SK-N-SH treated with all-trans-retinoic acid at 6 μM for 48 hours (cell line): ENCODE measurements at regions not wholly inside any gene's neighbourhood (a gene's known extent, or its start where the extent isn't known, plus 50 kb on each side); places are given as distances from the start of the nearest gene placed in this dataset.

ENCODE experiments used
- ATAC-seq: fragments of 200-7000 bp; cut with Tn5 transposase; 3 replicates; pipeline ENCODE4 v1.9.1; 2020; ENCODE audit warnings: mild to moderate bottlenecking, moderate library complexity
- ARNTL ChIP-seq: fragments of 450-650 bp; formaldehyde crosslinking; IDR thresholded peaks from 2 replicates; pipeline ENCODE4 v1.5.0; 2020; ENCODE audit warnings: low read depth, mild to moderate bottlenecking, moderate library complexity, borderline replicate concordance
- BACH2 ChIP-seq: fragments of 250-450 bp; sonication (Bioruptor Pico); IDR thresholded peaks from 2 replicates; pipeline ENCODE4 v1.9.0; 2021; ENCODE audit warnings: mild to moderate bottlenecking, borderline replicate concordance
- CREB5 ChIP-seq: fragments of 250-450 bp; sonication (Bioruptor Pico); IDR thresholded peaks from 2 replicates; pipeline ENCODE4 v1.5.1; 2020; ENCODE audit warnings: low read depth, mild to moderate bottlenecking, moderate library complexity
- CSDC2 ChIP-seq: fragments of 250-450 bp; sonication (Bioruptor Pico); IDR thresholded peaks from 2 replicates; pipeline ENCODE4 v1.5.0; 2020; ENCODE audit warnings: mild to moderate bottlenecking, moderate library complexity
- CSRNP3 ChIP-seq: fragments of 250-450 bp; sonication (Bioruptor Pico); IDR thresholded peaks from 2 replicates; pipeline ENCODE4 v1.5.1; 2021; ENCODE audit warnings: mild to moderate bottlenecking, moderate library complexity
- ESRRG ChIP-seq: fragments of 250-450 bp; sonication (Bioruptor Pico); IDR thresholded peaks from 2 replicates; pipeline ENCODE4 v1.6.1; 2021; ENCODE audit warnings: mild to moderate bottlenecking
- GLIS3 ChIP-seq: fragments of 250-450 bp; sonication (Bioruptor Pico); IDR thresholded peaks from 2 replicates; pipeline ENCODE4 v1.5.0; 2020; ENCODE audit warnings: mild to moderate bottlenecking, moderate library complexity
- ISL1 ChIP-seq: fragments of 250-450 bp; sonication (Bioruptor Pico); IDR thresholded peaks from 2 replicates; pipeline ENCODE4 v2.1.2; 2022; ENCODE audit warnings: mild to moderate bottlenecking, moderate library complexity
- OSR1 ChIP-seq: fragments of 250-450 bp; sonication (Bioruptor Pico); IDR thresholded peaks from 2 replicates; pipeline ENCODE4 v1.8.0; 2022; ENCODE audit warnings: moderate library complexity, mild to moderate bottlenecking, inconsistent platforms
- PATZ1 ChIP-seq: fragments of 250-450 bp; sonication (Bioruptor Pico); IDR thresholded peaks from 2 replicates; pipeline ENCODE4 v1.8.0; 2020; ENCODE audit warnings: mild to moderate bottlenecking, moderate library complexity, borderline replicate concordance
- POU6F1 ChIP-seq: fragments of 250-450 bp; sonication (Bioruptor Pico); IDR thresholded peaks from 2 replicates; pipeline ENCODE4 v1.8.0; 2021; ENCODE audit warnings: low read depth, mild to moderate bottlenecking, moderate library complexity, borderline replicate concordance
- PPARA ChIP-seq: fragments of 250-450 bp; sonication (Bioruptor Pico); IDR thresholded peaks from 2 replicates; pipeline ENCODE4 v1.5.0; 2020; ENCODE audit warnings: mild to moderate bottlenecking, borderline replicate concordance
- RARB ChIP-seq: fragments of 250-450 bp; sonication (Bioruptor Pico); IDR thresholded peaks from 2 replicates; pipeline ENCODE4 v1.8.0; 2021; ENCODE audit warnings: mild to moderate bottlenecking, moderate library complexity
- SNAI2 ChIP-seq: fragments of 250-450 bp; sonication (Bioruptor Pico); IDR thresholded peaks from 2 replicates; pipeline ENCODE4 v1.5.0; 2020; ENCODE audit warnings: mild to moderate bottlenecking, moderate library complexity
- TCF4 ChIP-seq: fragments of 250-450 bp; sonication (Bioruptor Pico); IDR thresholded peaks from 2 replicates; pipeline ENCODE4 v1.8.0; 2021; ENCODE audit warnings: mild to moderate bottlenecking, moderate library complexity, borderline replicate concordance
- TOX ChIP-seq: fragments of 250-450 bp; sonication (Bioruptor Pico); IDR thresholded peaks from 2 replicates; pipeline ENCODE4 v1.8.0; 2021; ENCODE audit warnings: mild to moderate bottlenecking, moderate library complexity, borderline replicate concordance
- TSHZ2 ChIP-seq: fragments of 250-450 bp; sonication (Bioruptor Pico); IDR thresholded peaks from 2 replicates; pipeline ENCODE4 v1.5.0; 2020; ENCODE audit warnings: mild to moderate bottlenecking, moderate library complexity
- ZC3H10 ChIP-seq: fragments of 250-450 bp; sonication (Bioruptor Pico); IDR thresholded peaks from 2 replicates; pipeline ENCODE4 v1.5.1; 2021; ENCODE audit warnings: mild to moderate bottlenecking, moderate library complexity
- ZFP30 ChIP-seq: fragments of 450-650 bp; formaldehyde crosslinking; IDR thresholded peaks from 2 replicates; pipeline ENCODE4 v1.5.0; 2022; ENCODE audit warnings: mild to moderate bottlenecking, moderate library complexity
- ZNF565 ChIP-seq: fragments of 450-650 bp; formaldehyde crosslinking; conservative IDR thresholded peaks from 2 replicates; pipeline ENCODE4 v1.5.0; 2020; ENCODE audit warnings: low read depth, mild to moderate bottlenecking, moderate library complexity
- ZNF70 ChIP-seq: fragments of 450-650 bp; formaldehyde crosslinking; IDR thresholded peaks from 2 replicates; pipeline ENCODE4 v1.5.0; 2020; ENCODE audit warnings: mild to moderate bottlenecking, moderate library complexity
- ZNF8 ChIP-seq: fragments of 450-650 bp; formaldehyde crosslinking; IDR thresholded peaks from 2 replicates; pipeline ENCODE4 v1.5.0; 2020; ENCODE audit warnings: mild to moderate bottlenecking, moderate library complexity

- no peak for TF ChIP-seq CREB5
- no peak for TF ChIP-seq SNAI2 (CRISPR knock-in tag)
- no peak for TF ChIP-seq ZNF70 (CRISPR knock-in tag)
- TF ChIP-seq PATZ1 (CRISPR knock-in tag): no peak
- no peak for TF ChIP-seq TOX
- no peak for TF ChIP-seq GLIS3
- TF ChIP-seq ZNF565 (CRISPR knock-in tag): no peak
- no peak for TF ChIP-seq RARB (CRISPR knock-in tag)
- no peak for TF ChIP-seq CSDC2 (CRISPR knock-in tag)
- TF ChIP-seq ZFP30 (CRISPR knock-in tag): no peak
Measured at GRCh38 chr21:21614966-21615365, 616.8 kb downstream of the NCAM2 start (continued).

- TF ChIP-seq TOX (no peak), ZFP30 (CRISPR knock-in tag) (no peak), RARB (CRISPR knock-in tag) (no peak), BACH2 (CRISPR knock-in tag) (no peak), TCF4 (CRISPR knock-in tag) (no peak), POU6F1 (no peak), CSRNP3 (CRISPR knock-in tag) (no peak), ZNF8 (no peak), ESRRG (CRISPR knock-in tag) (no peak), GLIS3 (no peak), CREB5 (no peak), TSHZ2 (CRISPR knock-in tag) (no peak), OSR1 (CRISPR knock-in tag) (no peak), ZC3H10 (no peak), PATZ1 (CRISPR knock-in tag) (no peak), ZNF565 (CRISPR knock-in tag) (no peak), PPARA (no peak), ARNTL (CRISPR knock-in tag) (no peak), CSDC2 (CRISPR knock-in tag) (no peak), ISL1 (CRISPR knock-in tag) (no peak)
- no peak for ATAC-seq
Measured at GRCh38 chr21:21622460-21623234, 624.4 kb downstream of the NCAM2 start.
